HG02571 (cell line): ENCODE measurements at regions not wholly inside any gene's neighbourhood (a gene's known extent, or its start where the extent isn't known, plus 50 kb on each side); places are given as distances from the start of the nearest gene placed in this dataset.

Source experiments
- ATAC-seq: cut with Tn5 transposase; IDR thresholded peaks from one replicate; pipeline ENCODE4 v1.9.1; 2021; ENCODE audit warnings: mild to moderate bottlenecking, moderate library complexity; ENCODE audit not compliant: unreplicated experiment

DNA sequence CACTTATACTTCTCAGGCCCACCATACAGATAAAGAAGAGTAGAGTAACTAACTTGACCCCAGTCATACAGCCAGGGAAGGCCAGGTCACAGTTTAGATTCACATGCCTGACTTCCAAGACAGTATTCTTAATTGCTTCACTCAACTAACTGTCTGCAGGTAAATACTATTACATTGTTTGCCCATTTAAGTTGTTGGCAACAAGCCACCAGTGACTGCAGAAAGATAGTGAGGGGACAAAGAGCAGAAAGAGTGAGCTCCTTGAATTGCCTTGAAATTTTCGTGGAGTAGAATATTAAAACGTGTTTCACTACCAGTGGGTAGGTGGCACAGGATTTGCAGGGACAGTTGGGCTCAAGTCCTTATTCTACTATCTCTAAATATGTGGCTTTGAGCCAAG, 146.3 kb upstream of the RMST start:
- ATAC-seq: no peak

DNA sequence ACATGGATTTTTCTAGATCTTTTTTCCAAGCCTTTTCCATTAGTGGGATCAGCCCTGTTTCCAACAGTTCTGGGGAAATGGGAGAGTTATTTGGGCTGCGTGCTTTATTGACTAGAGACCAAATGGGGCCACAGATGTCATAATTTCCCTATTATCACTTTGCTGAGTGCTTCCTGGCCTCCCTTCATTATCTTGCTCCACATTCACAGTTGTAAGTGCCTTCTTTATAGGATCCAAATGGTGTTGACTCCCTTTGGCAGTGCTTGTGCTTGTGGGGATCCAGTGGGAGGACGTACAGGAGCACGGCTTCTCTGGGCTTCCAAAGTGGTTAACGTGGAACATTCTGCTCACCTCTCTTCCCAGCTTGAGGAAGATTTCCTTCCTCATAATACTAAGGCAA, 141.0 kb upstream of the RMST start:
- ATAC-seq: no peak

DNA sequence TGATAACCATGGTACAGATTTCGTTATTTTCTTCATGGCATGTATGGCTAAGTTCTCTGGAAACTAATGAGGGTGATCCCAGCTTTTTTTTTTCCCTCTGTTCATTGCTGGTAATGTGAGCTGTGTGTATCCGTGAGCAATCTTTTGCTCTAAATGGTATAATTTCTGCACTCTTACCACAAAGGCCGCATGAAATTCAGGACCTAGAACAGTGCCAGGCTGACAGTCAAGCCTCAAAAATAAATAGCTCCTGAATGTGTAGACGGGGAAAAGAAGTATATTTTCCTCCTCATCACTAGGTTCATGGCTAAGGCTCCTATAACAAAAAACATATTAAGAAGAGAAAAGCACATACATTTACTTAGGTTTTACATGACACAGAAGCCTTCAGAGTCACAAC, 140.2 kb upstream of the RMST start:
- ATAC-seq: no peak

DNA sequence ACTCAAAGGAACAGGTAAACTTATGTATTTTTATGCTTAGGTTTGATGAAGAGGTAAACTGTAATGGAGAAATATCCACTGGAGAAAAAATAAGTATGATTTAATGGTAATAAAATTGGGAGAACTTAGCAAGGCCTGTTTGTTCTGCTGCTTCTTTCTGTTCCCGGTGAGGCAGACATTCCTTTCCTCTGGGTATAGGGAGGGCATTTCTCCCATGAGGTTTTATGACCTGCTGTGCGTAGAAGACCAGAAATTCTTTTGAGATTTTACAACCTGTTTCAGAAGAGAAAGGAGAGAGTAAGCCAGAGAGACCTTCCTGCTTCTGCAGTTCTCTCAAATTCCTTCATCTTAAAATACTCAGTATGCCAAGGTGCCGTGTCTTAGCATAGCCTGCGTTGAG, 139.4 kb upstream of the RMST start:
- ATAC-seq: no peak

DNA sequence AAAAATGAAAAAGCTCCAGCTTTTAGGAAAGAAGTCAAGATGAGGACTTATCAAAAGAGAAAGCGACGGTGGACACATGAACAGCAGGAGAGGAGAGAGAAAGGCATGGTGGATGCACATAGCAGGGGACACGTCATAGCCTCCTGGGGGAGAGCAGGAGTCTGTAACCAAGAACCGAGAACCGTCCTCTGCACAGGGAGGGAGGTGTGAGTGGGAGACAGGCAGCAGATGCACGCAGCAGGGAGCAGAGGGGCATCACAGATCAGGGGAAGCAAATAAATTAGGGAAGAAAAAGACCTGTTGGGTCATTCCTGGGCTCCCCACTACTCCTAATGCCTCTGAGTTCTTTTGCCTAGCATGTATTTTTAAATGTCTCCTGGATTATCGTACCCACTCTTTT, 138.1 kb upstream of the RMST start:
- ATAC-seq: no peak

DNA sequence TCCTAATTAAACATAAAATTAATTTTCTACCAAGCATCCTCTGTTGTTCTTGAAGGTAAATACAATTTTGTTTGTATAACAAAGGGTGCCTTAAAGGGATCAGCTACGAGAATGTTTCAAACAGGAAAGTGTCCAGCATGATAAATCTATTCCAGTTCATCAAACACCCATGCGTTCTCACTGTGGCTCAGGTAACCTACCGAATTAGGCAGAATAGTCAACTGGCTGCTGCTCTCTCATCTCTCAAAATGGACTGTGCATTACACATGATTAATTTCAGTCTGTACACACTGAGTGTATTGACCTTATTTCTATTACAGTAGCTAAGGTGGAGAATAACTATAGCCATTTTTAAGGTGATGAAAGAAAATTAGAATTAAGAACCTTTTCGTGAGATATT, 127.5 kb upstream of the RMST start:
- ATAC-seq: no peak

DNA sequence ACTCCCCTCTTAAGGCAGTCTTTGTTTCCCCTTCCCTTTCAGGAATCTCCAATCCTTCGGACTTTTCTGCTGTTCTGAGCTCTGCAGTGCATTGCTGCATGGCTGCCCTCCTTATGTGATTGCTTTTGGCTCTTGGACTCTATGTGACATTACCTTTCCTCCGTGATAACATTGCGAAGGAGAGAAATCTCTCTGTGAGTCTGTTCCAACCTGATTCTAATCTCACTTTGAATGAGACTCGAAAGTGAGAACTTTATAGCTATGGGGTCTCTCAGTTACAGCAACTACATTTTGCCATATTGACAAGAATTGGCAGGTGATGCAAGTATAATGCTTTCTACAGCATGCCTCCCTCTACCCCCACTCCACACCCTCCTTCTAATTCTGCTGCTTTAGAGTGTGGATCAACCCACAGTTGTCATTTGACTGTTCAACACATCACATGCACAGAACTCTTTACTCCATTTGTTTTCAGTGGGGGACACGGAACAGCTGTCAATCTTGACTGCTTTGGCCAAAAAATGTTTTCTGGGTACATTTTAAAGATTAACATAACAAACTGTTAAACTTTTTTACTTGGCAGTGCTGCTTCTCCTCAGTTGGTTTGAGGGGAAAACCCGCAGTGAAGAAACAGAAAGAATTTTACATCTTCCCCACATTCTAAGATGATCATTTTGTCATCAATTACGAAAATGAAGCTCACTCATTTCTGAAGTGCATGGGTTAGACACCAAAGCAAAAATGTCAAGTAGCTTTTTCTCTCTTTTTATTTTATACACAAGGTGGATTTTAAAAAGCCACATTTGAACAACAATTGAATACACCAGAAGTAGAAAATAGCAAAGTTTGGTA, 125.5 kb upstream of the RMST start:
- no peak for ATAC-seq

DNA sequence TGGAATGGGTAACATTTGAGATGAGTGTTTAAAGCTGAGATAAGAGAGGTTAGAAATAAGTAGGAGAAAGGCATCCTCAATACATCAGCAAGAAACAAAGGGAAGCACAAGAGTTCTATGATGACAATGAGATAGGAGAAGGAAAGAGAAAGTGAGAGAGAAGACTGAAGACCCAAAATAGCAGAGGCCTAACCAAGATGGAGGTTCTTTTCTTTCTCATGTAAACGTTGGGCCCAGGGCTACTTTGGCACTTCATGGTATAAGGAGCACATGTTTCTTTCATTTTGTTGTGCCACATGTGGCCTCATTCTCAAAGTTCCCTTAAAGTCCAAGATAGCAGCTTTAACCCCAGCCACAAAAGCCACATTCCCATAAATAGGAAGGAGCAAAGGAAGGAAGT, 120.5 kb upstream of the RMST start:
- ATAC-seq: no peak

DNA sequence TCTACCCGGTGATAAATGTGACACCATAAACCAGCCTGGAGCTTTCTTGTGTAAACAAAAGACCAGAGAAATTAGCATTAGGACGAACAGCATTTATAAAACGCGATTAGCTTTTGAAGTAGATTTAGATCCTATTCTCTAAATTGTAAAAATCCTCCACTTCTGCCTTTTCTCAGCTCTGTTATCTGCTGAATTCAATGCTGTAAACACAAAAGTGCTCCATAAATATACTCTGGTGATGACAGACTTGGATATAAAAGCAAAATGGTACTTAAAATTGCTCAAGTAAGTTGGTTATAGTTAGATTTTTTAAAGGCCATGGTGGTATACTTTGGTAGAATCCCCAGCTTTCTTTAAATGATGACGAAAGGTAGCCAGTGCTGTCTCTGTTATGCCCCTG, 114.6 kb upstream of the RMST start:
- ATAC-seq: no peak

DNA sequence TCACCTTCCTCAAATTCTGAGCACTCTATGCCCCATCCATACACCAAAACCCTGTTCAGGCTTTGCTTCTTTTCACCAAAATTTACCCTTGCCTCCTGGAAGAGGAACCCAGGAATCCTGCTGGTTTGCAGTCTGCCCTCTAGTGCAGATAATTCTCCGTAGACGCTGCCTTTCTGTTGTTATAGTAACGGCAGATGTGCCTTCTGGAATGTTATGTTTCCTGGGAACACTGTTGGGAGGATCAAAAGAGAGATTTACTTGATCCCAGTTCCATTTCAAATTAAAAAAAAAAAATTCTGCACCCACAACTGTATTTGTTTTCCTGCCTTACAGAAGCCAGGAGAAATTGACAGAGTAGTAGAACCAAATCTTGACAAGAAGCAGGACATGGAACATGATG, 104.2 kb upstream of the RMST start:
- ATAC-seq: no peak

DNA sequence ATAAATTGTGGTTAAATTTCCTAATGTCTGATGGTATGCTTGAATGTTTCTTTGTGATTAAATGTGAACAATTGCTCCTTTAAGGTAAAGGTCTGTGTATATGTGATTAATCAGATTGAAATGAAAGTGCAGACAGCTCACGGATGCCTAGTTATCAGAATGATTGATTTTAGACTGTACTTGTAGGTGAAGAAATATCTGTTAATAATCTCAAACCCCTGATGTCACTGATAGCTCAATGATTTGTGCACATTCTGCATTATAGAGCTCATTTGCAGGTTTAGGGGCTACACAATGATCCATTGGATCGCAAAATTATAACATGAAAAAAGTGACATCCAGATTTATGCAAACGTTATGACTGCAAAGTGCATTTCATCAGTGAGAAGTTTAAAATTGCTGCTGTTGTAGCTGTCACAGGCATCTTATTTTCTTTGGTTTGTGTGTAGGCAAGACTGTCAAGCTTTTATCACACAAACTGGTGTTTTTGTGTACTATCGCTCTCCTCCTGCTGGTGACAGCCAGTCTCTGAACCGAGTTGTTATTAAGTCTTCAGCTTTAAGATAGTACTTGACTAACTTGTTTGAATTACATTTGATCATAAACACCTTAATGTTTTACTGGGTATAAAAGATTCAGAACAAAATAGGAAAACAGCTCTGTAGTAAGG, 103.4 kb upstream of the RMST start:
- ATAC-seq: no peak

DNA sequence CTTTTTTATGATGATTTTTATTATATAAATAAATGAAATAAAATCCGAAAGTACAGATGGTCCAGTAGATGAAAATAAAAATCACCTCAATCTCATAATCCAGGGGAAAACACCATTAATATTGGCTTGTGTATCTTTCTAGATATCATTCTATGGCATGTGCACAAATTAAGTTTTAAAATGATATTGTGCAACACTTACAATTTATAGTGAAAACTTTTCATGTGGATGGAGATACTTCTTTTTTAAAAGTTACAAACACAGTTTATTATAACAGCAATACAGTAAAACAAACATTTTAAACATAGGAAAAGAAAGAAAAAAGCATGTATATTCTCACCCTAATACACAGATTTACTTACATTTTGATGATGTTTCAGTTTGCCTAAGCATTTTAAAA, 98.9 kb upstream of the RMST start:
- no peak for ATAC-seq

DNA sequence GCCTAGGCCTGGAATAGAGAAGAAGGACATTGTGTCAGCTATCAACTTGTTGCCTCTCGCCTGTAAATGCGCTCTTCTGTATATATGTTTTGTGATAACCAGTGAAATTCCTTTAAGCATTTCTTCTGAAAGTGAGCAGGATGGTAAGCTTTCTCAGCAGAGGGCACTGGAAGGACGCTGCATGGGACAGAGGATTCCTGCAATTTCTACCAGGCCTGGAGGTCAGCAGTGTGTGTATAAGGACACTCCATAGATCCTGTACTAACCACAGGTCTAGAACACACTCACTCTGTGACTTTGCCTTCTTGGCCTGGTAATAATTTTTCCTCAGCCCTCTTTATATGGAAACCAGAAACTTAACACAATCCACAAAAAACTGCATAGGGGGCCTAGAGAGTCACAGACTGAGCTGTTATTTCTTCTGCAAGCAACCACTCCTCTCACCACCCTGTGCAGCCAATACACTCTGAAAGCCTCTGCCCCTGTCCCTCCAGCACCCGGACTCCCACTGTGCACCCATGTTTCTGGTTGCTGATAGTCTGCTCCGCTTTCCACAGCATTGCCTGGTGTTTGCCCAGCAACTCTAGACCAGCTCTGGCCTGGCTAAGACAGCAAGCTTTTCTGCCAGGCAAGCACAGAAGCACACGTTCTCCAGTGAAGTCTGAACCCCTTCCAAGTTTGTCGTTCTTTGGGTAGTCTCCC, 94.0 kb upstream of the RMST start:
- no peak for ATAC-seq

DNA sequence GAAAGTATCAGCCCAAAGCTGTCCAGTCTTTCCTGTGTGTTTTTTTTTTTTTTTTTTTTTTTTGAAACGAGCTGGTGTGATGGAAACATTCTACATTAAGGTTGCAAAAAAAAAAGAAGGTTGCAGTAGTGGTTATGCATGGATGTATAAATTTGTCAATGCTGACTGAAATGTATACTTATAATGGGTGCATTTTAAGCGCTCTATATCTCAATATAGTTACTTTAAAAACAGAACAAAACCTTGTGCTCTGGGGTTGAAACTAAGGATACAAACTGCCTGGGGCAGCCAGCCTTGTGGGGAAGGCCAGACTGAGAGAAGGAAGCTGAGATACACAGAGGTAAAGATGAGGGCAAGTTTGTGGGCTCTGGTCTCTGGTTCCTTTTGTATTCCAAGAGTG, 87.3 kb upstream of the RMST start:
- no peak for ATAC-seq

DNA sequence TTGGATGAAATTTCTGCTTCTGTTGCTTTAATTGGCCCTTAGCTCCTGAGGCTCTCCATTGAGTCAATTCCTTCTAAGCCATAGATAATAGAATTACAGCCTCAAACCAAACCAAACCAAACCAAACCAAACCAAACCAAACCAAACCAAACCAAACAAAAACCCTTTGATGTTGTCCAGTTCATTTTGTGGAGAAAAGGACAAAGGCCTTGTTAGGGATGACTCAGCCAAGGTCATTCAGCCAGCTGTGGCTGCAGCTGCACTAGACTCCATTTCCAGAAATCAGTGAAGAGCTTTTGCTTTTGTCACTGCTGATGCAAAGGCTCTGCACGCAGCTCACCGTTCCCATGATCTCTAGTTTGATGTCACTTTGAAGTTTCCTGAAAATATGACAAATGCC, 82.2 kb upstream of the RMST start:
- ATAC-seq: no peak

DNA sequence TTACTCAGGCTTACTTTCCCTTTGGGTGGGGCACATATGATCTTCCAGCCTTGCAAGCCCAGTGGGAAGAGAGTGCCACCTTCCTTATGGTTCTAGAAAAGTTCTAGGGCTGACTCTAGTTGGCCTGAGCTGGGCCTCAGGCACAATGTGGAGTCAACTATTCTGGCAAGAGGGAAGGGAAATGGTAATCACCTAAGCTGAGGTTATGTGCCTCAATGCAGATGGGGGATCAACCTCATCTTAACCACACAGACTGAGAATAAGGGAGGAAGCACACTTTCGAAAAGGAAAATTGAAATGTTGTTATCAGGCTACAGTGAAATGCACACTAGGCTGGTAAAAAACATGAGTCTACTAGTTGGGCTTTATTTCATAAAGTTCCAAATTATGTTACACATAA, 77.5 kb upstream of the RMST start:
- ATAC-seq: no peak

DNA sequence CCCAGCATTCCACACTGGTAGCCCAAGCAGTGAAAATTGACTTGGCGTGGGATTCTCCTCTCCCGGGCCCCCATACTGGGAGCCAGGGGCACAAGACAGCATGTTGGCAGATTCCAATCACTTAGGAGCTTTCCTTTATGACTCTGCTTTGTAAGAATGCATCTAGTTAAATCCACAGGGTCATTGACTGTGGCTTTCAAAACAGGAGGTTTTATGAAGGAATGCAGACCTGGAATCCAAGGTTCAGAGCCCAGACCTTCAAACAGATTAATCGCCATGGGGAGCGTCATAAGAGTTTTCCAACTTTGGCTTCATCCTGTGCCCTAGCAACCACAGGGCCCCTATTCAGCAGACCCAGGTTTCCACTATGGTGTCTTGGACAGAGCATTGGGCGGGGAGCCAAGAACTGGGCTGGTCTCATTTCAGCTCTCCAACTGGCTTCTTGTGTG, 76.4 kb upstream of the RMST start:
- no peak for ATAC-seq

DNA sequence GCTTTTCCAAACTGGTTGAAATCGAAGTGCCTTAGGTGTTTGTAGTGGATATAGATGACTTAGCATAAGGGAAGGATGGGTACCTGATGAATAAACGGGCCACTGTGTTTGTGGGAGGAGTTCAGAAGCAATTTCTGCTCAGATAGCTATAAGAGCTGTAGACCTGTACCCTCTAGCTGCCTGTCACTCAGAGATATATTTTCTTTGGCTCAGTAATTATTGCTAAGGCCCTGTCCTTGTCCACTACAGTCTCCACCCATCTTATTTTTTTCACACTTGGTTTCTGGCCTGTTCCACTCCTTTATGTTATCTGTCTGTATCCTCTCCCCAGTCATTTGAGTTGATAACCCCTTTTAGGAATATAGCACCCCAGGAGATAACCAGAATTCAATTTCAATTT, 74.8 kb upstream of the RMST start:
- ATAC-seq: no peak

DNA sequence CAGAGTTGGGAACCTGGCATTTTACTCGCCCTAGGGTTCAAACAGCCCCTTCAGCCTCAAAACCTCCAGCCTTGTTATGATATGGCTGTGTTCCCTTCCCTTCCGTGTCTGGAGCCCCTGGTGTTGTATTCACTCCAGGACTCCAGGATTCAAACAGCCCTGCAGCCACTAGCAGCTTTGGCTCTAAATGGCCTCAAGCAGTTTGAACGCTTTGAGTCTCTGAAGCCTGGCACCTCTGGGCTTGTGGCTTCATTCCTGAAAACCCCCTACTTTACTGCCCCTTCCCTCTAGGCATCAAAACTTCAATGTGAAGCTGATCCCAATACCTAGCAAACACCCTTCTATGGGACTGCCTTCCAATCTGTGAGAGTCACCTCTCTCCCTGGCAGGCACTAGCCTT, 67.9 kb upstream of the RMST start:
- no peak for ATAC-seq

DNA sequence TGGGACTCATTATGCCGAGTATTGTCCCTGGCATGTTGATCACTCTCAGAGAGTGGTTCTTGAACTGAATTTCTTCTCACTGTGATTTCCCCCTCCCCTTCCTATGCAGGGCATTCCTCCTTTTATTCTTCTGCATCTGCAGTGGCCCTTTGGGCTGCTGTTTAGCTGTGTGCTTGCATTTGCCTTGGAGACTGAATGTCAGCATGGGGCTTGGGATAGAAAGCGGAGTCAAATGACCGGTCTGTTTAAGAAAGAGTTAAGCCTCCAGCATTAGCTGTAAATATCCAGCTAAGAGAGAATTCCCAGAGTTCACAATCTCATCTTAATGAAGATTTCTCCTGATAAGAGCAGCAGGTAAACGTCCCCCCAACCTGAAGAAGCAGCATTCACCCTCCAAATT, 65.6 kb upstream of the RMST start:
- ATAC-seq: no peak

DNA sequence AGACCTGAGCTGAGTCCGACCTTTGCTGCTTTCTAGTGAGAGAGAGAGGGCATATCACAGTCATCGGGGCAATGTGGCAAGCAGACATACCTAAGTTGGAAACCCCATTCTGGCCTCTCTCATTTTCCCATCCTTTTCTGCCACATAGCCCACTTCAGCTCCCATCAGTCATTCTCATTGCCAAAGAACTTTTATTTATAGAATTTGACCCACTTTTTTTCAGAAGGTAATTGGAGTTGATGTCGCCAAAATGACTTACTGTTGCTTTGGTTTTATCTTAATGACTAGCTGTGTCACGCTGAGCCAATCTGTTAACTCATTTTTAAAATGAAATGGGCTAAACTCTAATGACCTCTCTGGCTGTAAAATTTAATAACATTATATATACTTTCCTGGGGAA, 63.9 kb upstream of the RMST start:
- no peak for ATAC-seq

DNA sequence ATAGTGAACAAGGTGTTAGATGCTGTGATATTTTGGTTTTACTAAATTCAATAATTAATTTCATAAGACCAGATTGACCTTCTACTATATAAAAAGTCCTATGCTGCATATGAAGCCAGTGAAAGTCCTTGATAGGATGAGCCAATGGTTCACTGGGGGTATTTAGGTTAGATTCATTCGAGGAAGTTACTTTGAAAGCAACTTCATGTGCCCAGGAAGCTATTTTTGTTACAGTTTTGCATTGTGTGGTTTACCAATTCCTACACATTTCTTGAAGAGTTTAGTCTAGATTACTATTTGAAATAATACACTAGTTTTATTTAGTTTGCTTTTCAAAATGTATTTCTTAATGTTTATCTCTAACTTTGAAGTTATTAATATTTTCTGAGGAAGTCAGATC, 58.5 kb upstream of the RMST start:
- peak; percentile 7 for ATAC-seq
